ENCODE measurements at regions not wholly inside any gene's neighbourhood (a gene's known extent, or its start where the extent isn't known, plus 50 kb on each side); places are given as distances from the start of the nearest gene placed in this dataset.

GRCh38 chr10:108374991-108375390 is 1210.5 kb upstream of the SORCS1 start:
- Histone ChIP-seq H3K36me3 (no peaks in the 10 kb centered on the region), H3K4me3 (no peak overlapping the region), H4K20me1 (no peaks in the 10 kb centered on the region), H3K9me3 (no peaks in the 10 kb centered on the region), H3K4me2 (no peak overlapping the region), H3K27me3 (no peaks in the 10 kb centered on the region), H3K4me1 (no peaks in the 10 kb centered on the region), H3K27ac (no peak overlapping the region), H3K9ac (no peak overlapping the region)
- TF ChIP-seq Cebpa-rat (IDR thresholded peaks at IDR 0.05), result no peak

GRCh38 chr10:108365541-108365940 is 1201.0 kb upstream of the SORCS1 start:
- Histone ChIP-seq H3K27ac (no peak overlapping the region), H3K9ac (no peak overlapping the region), H3K4me2 (no peak overlapping the region), H3K4me3 (no peak overlapping the region), H3K9me3 (no peaks in the 10 kb centered on the region), H3K4me1 (no peaks in the 10 kb centered on the region), H3K36me3 (no peaks in the 10 kb centered on the region), H3K27me3 (no peaks in the 10 kb centered on the region), H4K20me1 (no peaks in the 10 kb centered on the region)
- no peak for TF ChIP-seq Cebpa-rat (IDR thresholded peaks at IDR 0.05)

GRCh38 chr10:108363576-108363975 is 1199.1 kb upstream of the SORCS1 start:
- TF ChIP-seq Cebpa-rat (IDR thresholded peaks at IDR 0.05), result no peak
- no peaks in the 10 kb centered on the region for H3K9me3 ChIP-seq
- H3K4me1 ChIP-seq, result no peaks in the 10 kb centered on the region
- no peak overlapping the region for H3K27ac ChIP-seq
- H3K4me3 ChIP-seq, result no peak overlapping the region
- H4K20me1 ChIP-seq, result no peaks in the 10 kb centered on the region
- no peaks in the 10 kb centered on the region for H3K27me3 ChIP-seq
- no peaks in the 10 kb centered on the region for H3K36me3 ChIP-seq
- no peak overlapping the region for H3K4me2 ChIP-seq
- H3K9ac ChIP-seq, result no peak overlapping the region

DNA sequence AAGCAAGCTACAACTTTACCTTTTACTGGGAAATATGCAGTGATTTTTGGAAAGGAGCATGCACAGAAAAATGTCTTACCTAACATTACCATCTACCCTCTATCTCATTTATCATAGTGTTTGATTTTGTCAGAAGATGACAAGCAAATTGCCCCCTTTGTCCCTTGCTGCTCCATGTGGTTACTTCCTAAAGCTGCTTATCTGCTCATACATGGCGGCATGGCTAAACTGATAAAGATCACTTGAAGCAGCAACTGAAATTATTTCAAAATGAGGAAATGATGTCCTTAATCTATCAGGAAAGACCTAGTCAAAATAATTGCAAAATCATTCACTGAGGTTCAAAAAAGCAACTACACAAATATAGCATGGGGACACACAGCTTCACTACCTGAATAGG is 1198.5 kb upstream of the SORCS1 start:
- Histone ChIP-seq H3K9ac (no peak overlapping the region), H3K4me1 (no peaks in the 10 kb centered on the region), H3K4me2 (no peak overlapping the region), H3K4me3 (no peak overlapping the region), H3K36me3 (no peaks in the 10 kb centered on the region), H3K27me3 (no peaks in the 10 kb centered on the region), H4K20me1 (no peaks in the 10 kb centered on the region), H3K9me3 (no peaks in the 10 kb centered on the region), H3K27ac (no peak overlapping the region)
- no peak for TF ChIP-seq Cebpa-rat (IDR thresholded peaks at IDR 0.05)

- H4K20me1 ChIP-seq, result no peaks in the 10 kb centered on the region
- no peak overlapping the region for H3K27ac ChIP-seq
- H3K4me3 ChIP-seq, result no peak overlapping the region
- H3K9ac ChIP-seq, result no peak overlapping the region
- no peak overlapping the region for H3K4me2 ChIP-seq
- no peak for TF ChIP-seq Cebpa-rat (IDR thresholded peaks at IDR 0.05)
- no peaks in the 10 kb centered on the region for H3K27me3 ChIP-seq
- H3K36me3 ChIP-seq, result no peaks in the 10 kb centered on the region
- H3K9me3 ChIP-seq, result no peaks in the 10 kb centered on the region
- no peaks in the 10 kb centered on the region for H3K4me1 ChIP-seq
These were observed 1197.8 kb upstream of the SORCS1 start for GRCh38 chr10:108362296-108362695.

- Histone ChIP-seq H3K9me3 (no peaks in the 10 kb centered on the region), H3K4me3 (no peak overlapping the region), H4K20me1 (no peaks in the 10 kb centered on the region), H3K9ac (no peak overlapping the region), H3K27me3 (no peaks in the 10 kb centered on the region), H3K36me3 (no peaks in the 10 kb centered on the region), H3K4me1 (no peaks in the 10 kb centered on the region), H3K4me2 (no peak overlapping the region), H3K27ac (no peak overlapping the region)
- no peak for TF ChIP-seq Cebpa-rat (IDR thresholded peaks at IDR 0.05)
These were observed 1195.7 kb upstream of the SORCS1 start for GRCh38 chr10:108360187-108360586.

DNA sequence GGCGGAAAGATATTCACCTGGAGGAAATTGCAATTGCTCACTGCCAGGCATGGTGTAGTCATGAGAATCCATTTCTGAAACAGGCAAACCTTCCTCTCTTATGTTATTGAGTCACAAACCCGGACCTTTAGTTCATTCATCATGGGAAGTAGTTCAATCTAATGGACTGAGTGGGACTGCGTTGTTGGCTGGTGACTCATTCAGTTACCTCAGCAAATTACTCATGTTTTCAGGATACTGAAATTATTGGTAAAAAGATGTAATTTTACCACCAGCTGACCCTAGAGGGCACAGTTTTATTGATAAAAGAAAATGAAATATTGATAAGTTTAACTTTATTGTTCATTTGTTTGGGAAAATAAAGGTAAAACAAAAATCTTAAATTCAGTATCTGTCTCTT is 1194.4 kb upstream of the SORCS1 start:
- Histone ChIP-seq H4K20me1 (no peaks in the 10 kb centered on the region), H3K9ac (no peak overlapping the region), H3K4me1 (no peaks in the 10 kb centered on the region), H3K9me3 (no peaks in the 10 kb centered on the region), H3K27ac (no peak overlapping the region), H3K4me2 (no peak overlapping the region), H3K27me3 (no peaks in the 10 kb centered on the region), H3K4me3 (no peak overlapping the region), H3K36me3 (no peaks in the 10 kb centered on the region)
- TF ChIP-seq Cebpa-rat (IDR thresholded peaks at IDR 0.05), result no peak

DNA sequence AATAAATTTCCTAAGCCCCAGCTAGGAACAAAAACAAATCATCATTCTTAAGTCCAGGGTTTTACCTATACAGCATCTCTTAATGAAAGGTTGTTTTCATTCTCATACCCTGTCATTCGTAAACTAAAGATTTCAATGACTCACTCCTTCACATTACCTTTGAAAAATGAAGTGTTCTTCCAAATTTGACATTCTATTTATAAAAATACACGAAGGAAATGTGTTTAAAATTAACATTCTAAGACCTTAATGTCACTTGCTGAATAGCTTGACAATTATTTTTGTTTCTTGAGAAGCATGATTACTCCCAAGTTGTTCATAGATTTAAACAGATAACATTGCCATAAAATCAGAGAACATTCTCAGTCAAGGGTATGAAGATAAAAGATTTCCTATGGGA is 1188.3 kb upstream of the SORCS1 start:
- Histone ChIP-seq H3K27ac (no peak overlapping the region), H3K4me1 (no peaks in the 10 kb centered on the region), H4K20me1 (no peaks in the 10 kb centered on the region), H3K4me3 (no peak overlapping the region), H3K27me3 (no peaks in the 10 kb centered on the region), H3K4me2 (no peak overlapping the region), H3K9ac (no peak overlapping the region), H3K36me3 (no peaks in the 10 kb centered on the region), H3K9me3 (no peaks in the 10 kb centered on the region)
- TF ChIP-seq Cebpa-rat (IDR thresholded peaks at IDR 0.05), result no peak

GRCh38 chr10:108348215-108348614 is 1183.7 kb upstream of the SORCS1 start:
- Histone ChIP-seq H3K4me3 (no peak overlapping the region), H3K36me3 (no peaks in the 10 kb centered on the region), H3K9ac (no peak overlapping the region), H3K4me1 (no peaks in the 10 kb centered on the region), H3K27me3 (no peaks in the 10 kb centered on the region), H3K27ac (no peak overlapping the region), H3K9me3 (no peaks in the 10 kb centered on the region), H3K4me2 (no peak overlapping the region), H4K20me1 (no peaks in the 10 kb centered on the region)
- no peak for TF ChIP-seq Cebpa-rat (IDR thresholded peaks at IDR 0.05)

GRCh38 chr10:108346066-108346465 is 1181.6 kb upstream of the SORCS1 start:
- H3K4me1 ChIP-seq, result no peaks in the 10 kb centered on the region
- H3K9ac ChIP-seq, result no peak overlapping the region
- no peaks in the 10 kb centered on the region for H3K9me3 ChIP-seq
- no peak overlapping the region for H3K4me2 ChIP-seq
- no peak for TF ChIP-seq Cebpa-rat (IDR thresholded peaks at IDR 0.05)
- no peaks in the 10 kb centered on the region for H4K20me1 ChIP-seq
- no peaks in the 10 kb centered on the region for H3K36me3 ChIP-seq
- H3K27me3 ChIP-seq, result no peaks in the 10 kb centered on the region
- H3K4me3 ChIP-seq, result no peak overlapping the region
- H3K27ac ChIP-seq, result no peak overlapping the region

DNA sequence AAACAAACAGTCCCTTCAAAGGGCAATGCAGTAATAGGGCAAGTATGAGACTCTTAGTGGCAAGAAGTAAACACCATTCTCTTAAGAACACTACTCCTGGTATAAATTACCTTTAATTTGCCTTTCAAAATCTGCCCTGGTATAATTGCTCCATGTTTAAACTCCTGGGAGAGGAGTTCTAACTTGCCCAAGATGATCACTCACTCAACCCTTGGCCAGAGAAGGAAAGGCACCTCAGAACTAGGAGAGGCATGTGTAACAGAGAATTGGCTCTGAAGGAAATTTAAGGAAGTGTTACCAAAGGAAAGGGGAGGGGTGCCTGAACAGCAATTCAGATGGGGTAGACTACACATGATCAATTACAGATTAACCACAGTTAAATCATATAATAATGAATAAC is 1173.6 kb upstream of the SORCS1 start:
- Histone ChIP-seq H3K27me3 (no peaks in the 10 kb centered on the region), H3K27ac (no peak overlapping the region), H3K9ac (no peak overlapping the region), H4K20me1 (no peaks in the 10 kb centered on the region), H3K9me3 (no peaks in the 10 kb centered on the region), H3K4me3 (no peak overlapping the region), H3K4me2 (no peak overlapping the region), H3K4me1 (no peaks in the 10 kb centered on the region), H3K36me3 (no peaks in the 10 kb centered on the region)
- TF ChIP-seq Cebpa-rat (IDR thresholded peaks at IDR 0.05), result no peak
